B cell (primary cell): ENCODE measurements at regions not wholly inside any gene's neighbourhood (a gene's known extent, or its start where the extent isn't known, plus 50 kb on each side); places are given as distances from the start of the nearest gene placed in this dataset.

Source experiments
- EZH2 ChIP-seq: IDR thresholded peaks from 2 replicates; pipeline ENCODE4 v1.6.1; 2012; ENCODE audit warnings: borderline replicate concordance, low read depth, mild to moderate bottlenecking, moderate library complexity, low read length; ENCODE audit not compliant: insufficient read depth, poor library complexity, severe bottlenecking
- TF ChIP-seq, protein P1 (sequence below): fragments of 200-600 bp; IDR thresholded peaks from one replicate; pipeline ENCODE4 v1.8.0; 2022; ENCODE audit warnings: antibody characterized with exemption, mild to moderate bottlenecking

DNA sequence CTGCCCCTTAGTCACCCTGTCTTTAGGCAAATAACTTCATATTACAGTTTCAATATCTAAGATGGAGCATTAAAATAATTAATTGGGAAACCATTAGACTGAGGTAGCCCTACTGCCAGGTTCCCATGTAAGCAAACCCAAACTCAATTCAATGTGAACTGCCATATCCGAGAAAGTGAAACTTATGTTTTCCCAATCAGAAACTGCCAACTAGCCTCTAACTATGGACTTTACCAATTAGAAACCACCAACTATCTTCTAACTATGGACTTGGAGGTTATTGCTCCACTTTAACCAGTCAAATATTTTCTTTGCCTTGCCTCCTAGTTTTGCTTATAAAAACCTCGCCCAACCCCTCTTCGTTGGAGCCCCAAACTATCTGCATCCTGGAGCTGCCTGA is 218.5 kb downstream of the ENC1 start:
- TF ChIP-seq, protein P1, sequence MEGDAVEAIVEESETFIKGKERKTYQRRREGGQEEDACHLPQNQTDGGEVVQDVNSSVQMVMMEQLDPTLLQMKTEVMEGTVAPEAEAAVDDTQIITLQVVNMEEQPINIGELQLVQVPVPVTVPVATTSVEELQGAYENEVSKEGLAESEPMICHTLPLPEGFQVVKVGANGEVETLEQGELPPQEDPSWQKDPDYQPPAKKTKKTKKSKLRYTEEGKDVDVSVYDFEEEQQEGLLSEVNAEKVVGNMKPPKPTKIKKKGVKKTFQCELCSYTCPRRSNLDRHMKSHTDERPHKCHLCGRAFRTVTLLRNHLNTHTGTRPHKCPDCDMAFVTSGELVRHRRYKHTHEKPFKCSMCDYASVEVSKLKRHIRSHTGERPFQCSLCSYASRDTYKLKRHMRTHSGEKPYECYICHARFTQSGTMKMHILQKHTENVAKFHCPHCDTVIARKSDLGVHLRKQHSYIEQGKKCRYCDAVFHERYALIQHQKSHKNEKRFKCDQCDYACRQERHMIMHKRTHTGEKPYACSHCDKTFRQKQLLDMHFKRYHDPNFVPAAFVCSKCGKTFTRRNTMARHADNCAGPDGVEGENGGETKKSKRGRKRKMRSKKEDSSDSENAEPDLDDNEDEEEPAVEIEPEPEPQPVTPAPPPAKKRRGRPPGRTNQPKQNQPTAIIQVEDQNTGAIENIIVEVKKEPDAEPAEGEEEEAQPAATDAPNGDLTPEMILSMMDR: no peak
- TF ChIP-seq EZH2: no peak
